GM12874 (cell line): ENCODE measurements at regions not wholly inside any gene's neighbourhood (a gene's known extent, or its start where the extent isn't known, plus 50 kb on each side); places are given as distances from the start of the nearest gene placed in this dataset.

Experiments
- CTCF ChIP-seq: IDR thresholded peaks from 2 replicates; pipeline ENCODE4 v1.5.1; 2011; ENCODE audit warnings: low read depth, mild to moderate bottlenecking, control low read depth, low read length, moderate library complexity; ENCODE audit not compliant: insufficient read depth

GRCh38 chr7:65239707-65240352 lies 133.8 kb upstream of the ZNF92 start:
- no peak for TF ChIP-seq CTCF

GRCh38 chr7:65239324-65239706 lies 134.3 kb upstream of the ZNF92 start:
- no peak for TF ChIP-seq CTCF

GRCh38 chr7:65238785-65239184 lies 134.9 kb upstream of the ZNF92 start:
- no peak for TF ChIP-seq CTCF

- no peak for TF ChIP-seq CTCF
Measured at GRCh38 chr7:65235586-65235985, 138.1 kb upstream of the ZNF92 start.

GRCh38 chr7:65233409-65234034 lies 140.1 kb upstream of the ZNF92 start:
- no peak for TF ChIP-seq CTCF

- TF ChIP-seq CTCF = no peak
Measured at GRCh38 chr7:65230231-65230630, 143.4 kb upstream of the ZNF92 start.

GRCh38 chr7:65225422-65226006 lies 148.1 kb upstream of the ZNF92 start:
- TF ChIP-seq CTCF = no peak
